KG1 (cell line): ENCODE measurements at regions not wholly inside any gene's neighbourhood (a gene's known extent, or its start where the extent isn't known, plus 50 kb on each side); places are given as distances from the start of the nearest gene placed in this dataset.
"Not testable (repeated sequence)": the region's sequence is repeated elsewhere in the genome, so short reads cannot be mapped to it uniquely, and the experiment has no call there.

Experiments
- DNase-seq: peaks from one replicate; lab custom pipeline; 2025; lab: John Stamatoyannopoulos, UW

- no peak for DNase-seq
Measured at GRCh38 chr5:52607227-52607824, 180.4 kb upstream of the ITGA1 start.

- DNase-seq: no peak
Measured at GRCh38 chr5:52620315-52620714, 167.4 kb upstream of the ITGA1 start.

- no peak for DNase-seq
Measured at GRCh38 chr5:52623291-52623690, 164.4 kb upstream of the ITGA1 start.

- no peak for DNase-seq
Measured at GRCh38 chr5:52624291-52624690, 163.4 kb upstream of the ITGA1 start.

GRCh38 chr5:52626312-52626711 is 161.4 kb upstream of the ITGA1 start:
- DNase-seq: no peak

GRCh38 chr5:52627740-52628139 is 160.0 kb upstream of the ITGA1 start:
- DNase-seq: no peak

- DNase-seq: no peak
Measured at GRCh38 chr5:52632281-52632680, 155.4 kb upstream of the ITGA1 start.

GRCh38 chr5:52634171-52634570 is 153.5 kb upstream of the ITGA1 start:
- not testable (repeated sequence) for DNase-seq

- DNase-seq: no peak
Measured at GRCh38 chr5:52638732-52639131, 149.0 kb upstream of the ITGA1 start.

GRCh38 chr5:52648726-52649125 is 139.0 kb upstream of the ITGA1 start:
- DNase-seq: no peak

GRCh38 chr5:52655163-52655562 is 132.6 kb upstream of the ITGA1 start:
- no peak for DNase-seq

- no peak for DNase-seq
Measured at GRCh38 chr5:52656569-52657246, 131.0 kb upstream of the ITGA1 start.

GRCh38 chr5:52657247-52657645 is 130.5 kb upstream of the ITGA1 start:
- no peak for DNase-seq

- DNase-seq: no peak
Measured at GRCh38 chr5:52658246-52658645, 129.5 kb upstream of the ITGA1 start.

- DNase-seq: no peak
Measured at GRCh38 chr5:52660621-52661020, 127.1 kb upstream of the ITGA1 start.

- no peak for DNase-seq
Measured at GRCh38 chr5:52661903-52662595, 125.7 kb upstream of the ITGA1 start.

GRCh38 chr5:52665559-52665958 is 122.2 kb upstream of the ITGA1 start:
- DNase-seq: no peak

GRCh38 chr5:52668139-52668538 is 119.6 kb upstream of the ITGA1 start:
- no peak for DNase-seq

GRCh38 chr5:52668544-52669185 is 119.1 kb upstream of the ITGA1 start:
- DNase-seq: no peak

- DNase-seq: no peak
Measured at GRCh38 chr5:52672459-52672858, 115.3 kb upstream of the ITGA1 start.

- no peak for DNase-seq
Measured at GRCh38 chr5:52673495-52673894, 114.2 kb upstream of the ITGA1 start.

- no peak for DNase-seq
Measured at GRCh38 chr5:52674815-52675545, 112.7 kb upstream of the ITGA1 start.
